Stomach (tissue), 8 donors: ENCODE measurements at regions not wholly inside any gene's neighbourhood (a gene's known extent, or its start where the extent isn't known, plus 50 kb on each side); places are given as distances from the start of the nearest gene placed in this dataset.

Experiments
- DNase-seq, 2 donors: peaks; one replicate each; pipeline versions ENCODE4 v3.0.0 to v3.0.0-alpha.2; 2013 to 2019
- H3K27ac ChIP-seq, 5 donors: fragments of 200-600 bp in 4 of 5; sonication (generic) in 4 of 5; one replicate each; pipeline ENCODE4 v1.5.1; 2013 to 2019; ENCODE audit warnings: mild to moderate bottlenecking in 1 of 5, moderate library complexity in 1 of 5
- H3K27me3 ChIP-seq, 3 donors: fragments of 200-600 bp; sonication (generic); one replicate each; pipeline ENCODE4 v1.5.1; 2017 to 2019; ENCODE audit warnings: mixed run types in 1 of 3
- H3K36me3 ChIP-seq, 4 donors: fragments of 200-600 bp; sonication (generic); 1 replicate in 3 of 4; 2 replicates in 1 of 4; pipeline ENCODE4 v1.5.1; 2016 to 2019
- H3K4me1 ChIP-seq, 4 donors: fragments of 200-600 bp; sonication (generic); one replicate each; pipeline ENCODE4 v1.5.1; 2016 to 2019
- H3K4me3 ChIP-seq, 4 donors: fragments of 200-600 bp; sonication (generic) in 3 of 4; one replicate each; pipeline ENCODE4 v1.5.1; 2016 to 2019; ENCODE audit warnings: mild to moderate bottlenecking in 1 of 4
- H3K9me3 ChIP-seq, 4 donors: fragments of 200-600 bp; sonication (generic); one replicate each; pipeline ENCODE4 v1.5.1; 2016 to 2019
- CTCF ChIP-seq, 7 experiments: fragments of 450-650 bp in 4 of 7; fragments of 200-600 bp in 3 of 7; sonication (generic) in 3 of 7; IDR thresholded peaks; one replicate each; pipeline ENCODE4 v1.5.1; 2016 to 2019; ENCODE audit warnings: antibody characterized with exemption in 7 of 7, control low read depth in 2 of 7, mild to moderate bottlenecking in 1 of 7
- EP300 ChIP-seq: sonication (generic); formaldehyde crosslinking; IDR thresholded peaks from one replicate; pipeline ENCODE4 v1.6.1; 2017; ENCODE audit warnings: antibody characterized with exemption
- POLR2A ChIP-seq, 4 donors: fragments of 450-650 bp; IDR thresholded peaks; one replicate each; pipeline ENCODE4 v1.6.1; 2016; ENCODE audit warnings: antibody characterized with exemption in 4 of 4, control low read depth in 2 of 4, mild to moderate bottlenecking in 1 of 4, moderate library complexity in 1 of 4
- POLR2AphosphoS5 ChIP-seq, 3 donors: sonication (generic); formaldehyde crosslinking; IDR thresholded peaks; one replicate each; pipeline ENCODE4 v1.6.1; 2016; ENCODE audit warnings: antibody characterized with exemption in 3 of 3
- WGBS, 5 donors: extraction: QIAGEN DNeasy Blood & Tissue Kit in 3 of 5; methylation state at CpG; one replicate each; pipeline versions ENCODE4 v1.1.5 to v1.1.7; 2013 to 2018; 5-methylcytosine and 5-hydroxymethylcytosine counted together
- intact Hi-C: fragments of 100-400 bp; cut with DNase I; formaldehyde crosslinking; loops from one replicate; pipeline ENCODE4 v1.15.1; 2023; ENCODE audit warnings: low total_unique reads
- donor health status: healthy with polysubstance abuse.
- donor health status: Bipolar disorder and iron deficiency.
- donor health status: healthy.

- TF ChIP-seq POLR2AphosphoS5 (IDR thresholded peaks at IDR 0.05): no peak
- TF ChIP-seq CTCF (IDR thresholded peaks at IDR 0.05): no peak
- no peak for TF ChIP-seq POLR2A (IDR thresholded peaks at IDR 0.05)
- no peak for TF ChIP-seq EP300
- H3K9me3 ChIP-seq: no peaks in the 10 kb centered on the region
- 59 to 84% (median 81%) methylated on average over 2 of the region's 2 CpGs for WGBS, 5 donors
- H3K27ac ChIP-seq: no peak overlapping the region
- intact Hi-C loops: no loop called here
- H3K4me3 ChIP-seq: no peak overlapping the region
- H3K4me1 ChIP-seq: no peaks in the 10 kb centered on the region
- no peaks in the 10 kb centered on the region for H3K27me3 ChIP-seq
- H3K36me3 ChIP-seq: no peaks in the 10 kb centered on the region
- DNase-seq: no peak
Observed at GRCh38 chr11:79544361-79544760, 103.5 kb upstream of the TENM4 start.

- DNase-seq: no peak
- intact Hi-C loops: no loop called here
- Histone ChIP-seq H3K4me1 (no peaks in the 10 kb centered on the region), H3K9me3 (no peaks in the 10 kb centered on the region), H3K27ac (no peak overlapping the region), H3K36me3 (no peaks in the 10 kb centered on the region), H3K4me3 (no peak overlapping the region), H3K27me3 (no peaks in the 10 kb centered on the region)
- TF ChIP-seq POLR2AphosphoS5 (IDR thresholded peaks at IDR 0.05) (no peak), CTCF (IDR thresholded peaks at IDR 0.05) (no peak), EP300 (no peak), POLR2A (IDR thresholded peaks at IDR 0.05) (no peak)
- 25 to 58% (median 42%) methylated on average over 1 of the region's 1 CpG for WGBS, 5 donors
Observed at GRCh38 chr11:79543101-79543500, 102.3 kb upstream of the TENM4 start.

- no peak overlapping the region for H3K4me3 ChIP-seq
- no peaks in the 10 kb centered on the region for H3K27me3 ChIP-seq
- no peak overlapping the region for H3K27ac ChIP-seq
- no peaks in the 10 kb centered on the region for H3K36me3 ChIP-seq
- WGBS, 5 donors: 59 to 88% (median 80%) methylated on average over 4 of the region's 4 CpGs
- DNase-seq: no peak
- intact Hi-C loops: no loop called here
- no peaks in the 10 kb centered on the region for H3K9me3 ChIP-seq
- H3K4me1 ChIP-seq: no peaks in the 10 kb centered on the region
- TF ChIP-seq POLR2A (IDR thresholded peaks at IDR 0.05) (no peak), CTCF (IDR thresholded peaks at IDR 0.05) (no peak), POLR2AphosphoS5 (IDR thresholded peaks at IDR 0.05) (no peak), EP300 (no peak)
Observed at GRCh38 chr11:79541466-79541865, 100.6 kb upstream of the TENM4 start.

- TF ChIP-seq EP300 (no peak), CTCF (IDR thresholded peaks at IDR 0.05) (no peak), POLR2AphosphoS5 (IDR thresholded peaks at IDR 0.05) (no peak), POLR2A (IDR thresholded peaks at IDR 0.05) (no peak)
- Histone ChIP-seq H3K4me3 (no peak overlapping the region), H3K27me3 (no peaks in the 10 kb centered on the region), H3K27ac (no peak overlapping the region), H3K4me1 (no peaks in the 10 kb centered on the region), H3K36me3 (no peaks in the 10 kb centered on the region), H3K9me3 (no peaks in the 10 kb centered on the region)
- 59 to 69% (median 60%) methylated on average over 3 of the region's 3 CpGs for WGBS, 5 donors
- peak in 1 of 2 donors; percentile 9 for DNase-seq
- intact Hi-C loops: no loop called here
Observed at GRCh38 chr11:79538775-79539174, 97.9 kb upstream of the TENM4 start.
